ENCODE measurements at regions not wholly inside any gene's neighbourhood (a gene's known extent, or its start where the extent isn't known, plus 50 kb on each side); places are given as distances from the start of the nearest gene placed in this dataset.
A peak's percentile ranks its signal among the peaks of the same experiment; 100 is the strongest.

DNA sequence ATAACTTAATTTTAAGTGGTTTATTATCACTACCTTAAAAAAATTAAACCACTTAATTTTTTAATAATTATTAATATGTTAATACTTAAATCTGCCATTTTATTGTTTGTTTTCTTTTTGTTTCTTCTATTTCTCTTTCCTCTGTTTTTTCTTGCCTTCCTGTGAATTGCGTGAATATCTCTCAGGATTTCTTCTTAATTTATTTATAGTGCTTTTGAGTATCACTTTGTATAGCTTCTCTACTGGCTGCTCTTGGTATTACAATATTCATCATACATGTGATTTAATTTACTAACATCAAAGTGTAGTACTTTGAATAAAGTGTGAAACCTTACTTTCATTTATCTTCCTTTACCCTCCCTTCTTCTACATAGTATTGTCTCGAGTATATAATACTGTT is 349.5 kb upstream of the CPXCR1 start:
- TF ChIP-seq, protein P1, sequence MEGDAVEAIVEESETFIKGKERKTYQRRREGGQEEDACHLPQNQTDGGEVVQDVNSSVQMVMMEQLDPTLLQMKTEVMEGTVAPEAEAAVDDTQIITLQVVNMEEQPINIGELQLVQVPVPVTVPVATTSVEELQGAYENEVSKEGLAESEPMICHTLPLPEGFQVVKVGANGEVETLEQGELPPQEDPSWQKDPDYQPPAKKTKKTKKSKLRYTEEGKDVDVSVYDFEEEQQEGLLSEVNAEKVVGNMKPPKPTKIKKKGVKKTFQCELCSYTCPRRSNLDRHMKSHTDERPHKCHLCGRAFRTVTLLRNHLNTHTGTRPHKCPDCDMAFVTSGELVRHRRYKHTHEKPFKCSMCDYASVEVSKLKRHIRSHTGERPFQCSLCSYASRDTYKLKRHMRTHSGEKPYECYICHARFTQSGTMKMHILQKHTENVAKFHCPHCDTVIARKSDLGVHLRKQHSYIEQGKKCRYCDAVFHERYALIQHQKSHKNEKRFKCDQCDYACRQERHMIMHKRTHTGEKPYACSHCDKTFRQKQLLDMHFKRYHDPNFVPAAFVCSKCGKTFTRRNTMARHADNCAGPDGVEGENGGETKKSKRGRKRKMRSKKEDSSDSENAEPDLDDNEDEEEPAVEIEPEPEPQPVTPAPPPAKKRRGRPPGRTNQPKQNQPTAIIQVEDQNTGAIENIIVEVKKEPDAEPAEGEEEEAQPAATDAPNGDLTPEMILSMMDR (conservative IDR thresholded peaks at IDR 0.05) = peak; percentile 42; the same call in 1 of the 2 replicates
- TF ChIP-seq EZH2 (IDR thresholded peaks at IDR 0.05; ENCODE audit: low read depth) = no peak
